BE2C (cell line): ENCODE measurements at regions not wholly inside any gene's neighbourhood (a gene's known extent, or its start where the extent isn't known, plus 50 kb on each side); places are given as distances from the start of the nearest gene placed in this dataset.

ENCODE experiments used
- DNase-seq: peaks from one replicate; pipeline ENCODE4 v3.0.0-alpha.2; 2020
- H3K27me3 ChIP-seq: fragments of 250-450 bp; sonication (Bioruptor Pico); 2 replicates; pipeline ENCODE4 v1.5.1; 2020; ENCODE audit warnings: mild to moderate bottlenecking
- H3K36me3 ChIP-seq: fragments of 250-450 bp; sonication (Bioruptor Pico); 2 replicates; pipeline ENCODE4 v1.5.1; 2020; ENCODE audit warnings: mild to moderate bottlenecking
- H3K4me1 ChIP-seq: fragments of 250-450 bp; sonication (Bioruptor Pico); 2 replicates; pipeline ENCODE4 v1.5.1; 2020
- H3K4me3 ChIP-seq: 2 replicates; pipeline ENCODE4 v1.5.1; 2011; ENCODE audit warnings: low read depth, low read length
- H3K9me3 ChIP-seq: fragments of 250-450 bp; sonication (Bioruptor Pico); 2 replicates; pipeline ENCODE4 v1.5.1; 2020
- TF ChIP-seq, protein P1 (sequence below): IDR thresholded peaks from 2 replicates; pipeline ENCODE4 v1.5.1; 2012; ENCODE audit warnings: mild to moderate bottlenecking, low read depth, low read length

DNA sequence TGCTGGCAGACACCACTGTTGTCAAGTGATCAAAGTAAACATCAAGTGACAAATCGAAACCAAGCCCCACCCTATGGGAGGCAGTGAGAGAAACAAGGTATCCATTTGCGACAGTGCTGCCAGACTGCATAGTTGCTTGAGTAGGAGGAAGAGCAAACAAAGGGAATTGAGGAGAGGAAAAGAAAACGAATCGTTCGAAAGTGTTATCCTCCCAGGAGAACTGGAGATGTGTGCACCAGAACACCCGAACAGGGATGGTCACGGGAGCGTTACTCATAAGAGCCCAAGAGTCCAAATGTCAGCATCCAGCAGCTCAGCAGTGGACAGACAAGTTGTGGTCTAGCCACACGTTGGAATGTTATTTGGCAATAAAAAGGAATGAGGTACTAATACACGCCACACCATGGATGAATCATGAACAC, 58.4 kb upstream of the NUP50 start:
- Histone ChIP-seq H3K36me3 (no peaks in the 10 kb centered on the region), H3K4me3 (no peak overlapping the region), H3K4me1 (peaks cover 6% of the 10 kb centered on the region), H3K27me3 (no peaks in the 10 kb centered on the region), H3K9me3 (no peaks in the 10 kb centered on the region; the same call in 1 of the 2 replicates)
- no peak for DNase-seq
- TF ChIP-seq, protein P1, sequence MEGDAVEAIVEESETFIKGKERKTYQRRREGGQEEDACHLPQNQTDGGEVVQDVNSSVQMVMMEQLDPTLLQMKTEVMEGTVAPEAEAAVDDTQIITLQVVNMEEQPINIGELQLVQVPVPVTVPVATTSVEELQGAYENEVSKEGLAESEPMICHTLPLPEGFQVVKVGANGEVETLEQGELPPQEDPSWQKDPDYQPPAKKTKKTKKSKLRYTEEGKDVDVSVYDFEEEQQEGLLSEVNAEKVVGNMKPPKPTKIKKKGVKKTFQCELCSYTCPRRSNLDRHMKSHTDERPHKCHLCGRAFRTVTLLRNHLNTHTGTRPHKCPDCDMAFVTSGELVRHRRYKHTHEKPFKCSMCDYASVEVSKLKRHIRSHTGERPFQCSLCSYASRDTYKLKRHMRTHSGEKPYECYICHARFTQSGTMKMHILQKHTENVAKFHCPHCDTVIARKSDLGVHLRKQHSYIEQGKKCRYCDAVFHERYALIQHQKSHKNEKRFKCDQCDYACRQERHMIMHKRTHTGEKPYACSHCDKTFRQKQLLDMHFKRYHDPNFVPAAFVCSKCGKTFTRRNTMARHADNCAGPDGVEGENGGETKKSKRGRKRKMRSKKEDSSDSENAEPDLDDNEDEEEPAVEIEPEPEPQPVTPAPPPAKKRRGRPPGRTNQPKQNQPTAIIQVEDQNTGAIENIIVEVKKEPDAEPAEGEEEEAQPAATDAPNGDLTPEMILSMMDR = no peak

- no peaks in the 10 kb centered on the region for H3K27me3 ChIP-seq
- H3K9me3 ChIP-seq = no peaks in the 10 kb centered on the region
- no peak for DNase-seq
- no peaks in the 10 kb centered on the region for H3K4me1 ChIP-seq
- no peak overlapping the region for H3K4me3 ChIP-seq
- TF ChIP-seq, protein P1 = no peak
- H3K36me3 ChIP-seq = no peaks in the 10 kb centered on the region
Measured at GRCh38 chr22:45107671-45108070, 56.1 kb upstream of the NUP50 start.

- DNase-seq = no peak
- Histone ChIP-seq H3K4me3 (no peak overlapping the region), H3K9me3 (no peaks in the 10 kb centered on the region), H3K4me1 (no peaks in the 10 kb centered on the region), H3K27me3 (no peaks in the 10 kb centered on the region), H3K36me3 (no peaks in the 10 kb centered on the region)
- TF ChIP-seq, protein P1 = no peak
Measured at GRCh38 chr22:45112136-45112879, 51.4 kb upstream of the NUP50 start.
